ENCODE measurements at regions not wholly inside any gene's neighbourhood (a gene's known extent, or its start where the extent isn't known, plus 50 kb on each side); places are given as distances from the start of the nearest gene placed in this dataset.

DNA sequence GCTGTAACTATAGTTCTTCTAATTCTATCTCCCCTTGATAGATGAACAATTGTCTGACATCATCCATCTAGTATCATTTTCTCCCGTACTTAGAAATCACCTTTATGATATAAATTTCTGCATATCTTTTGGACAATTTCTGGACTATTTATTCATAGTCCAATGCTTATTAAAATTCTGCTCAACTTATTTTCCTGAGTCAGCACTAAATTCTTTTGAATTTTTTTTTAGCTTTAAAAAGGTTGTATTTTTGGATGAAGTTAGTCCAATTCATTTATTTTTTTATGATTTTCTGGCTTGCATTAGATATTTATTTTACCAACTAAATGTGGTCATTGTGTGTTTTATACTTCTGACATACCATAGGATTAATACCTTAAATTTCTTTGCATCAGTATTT is 538.5 kb upstream of the DCC start:
- no peak overlapping the region for H4K8ac ChIP-seq (ENCODE audit: extremely low read depth, insufficient read depth, low read length)
- ChIA-PET POLR2A (ENCODE audit: partially characterized antibody) (no interaction called here), CTCF (ENCODE audit: partially characterized antibody) (no interaction called here)
- no peaks in the 10 kb centered on the region for H3K27me3 ChIP-seq (replicated peaks in 1 of 4; ENCODE audit: control insufficient read depth in 3 of 4, extremely low read depth in 1 of 4, insufficient read depth in 3 of 4, low read length in 3 of 4)
- no peak overlapping the region for H2BK20ac ChIP-seq (ENCODE audit: low read length)
- H3K79me1 ChIP-seq (ENCODE audit: low read depth, low read length): no peaks in the 10 kb centered on the region
- 96% methylated on average over 1 of the region's 1 CpG; no CpG with 5 or more reads in 1 of the 2 experiments for WGBS, 2 experiments (ENCODE audit: extremely low coverage in 1 of 2, insufficient coverage in 1 of 2, insufficient read length in 1 of 2, insufficient replicate concordance in 2 of 2, low coverage in 1 of 2, low lambda C conversion rate in 2 of 2, missing lambda C conversion rate in 1 of 2)
- H3K56ac ChIP-seq (replicated peaks; ENCODE audit: insufficient read length, low read depth, low read length): no peak overlapping the region
- H2BK15ac ChIP-seq (ENCODE audit: low read length): no peak overlapping the region
- H3K9ac ChIP-seq (replicated peaks in 1 of 4; ENCODE audit: extremely low read depth in 1 of 4, low read depth in 3 of 4, low read length in 3 of 4): no peak overlapping the region
- H3K4me3 ChIP-seq (ENCODE audit: extremely low read depth in 1 of 4, insufficient read depth in 2 of 4, low read depth in 3 of 4, low read length in 4 of 4): no peak overlapping the region
- no peaks in the 10 kb centered on the region for H3K23me2 ChIP-seq (ENCODE audit: low read depth, low read length)
- no peak overlapping the region for H4K91ac ChIP-seq (replicated peaks; ENCODE audit: insufficient read length, low read length)
- no peak overlapping the region for H3K23ac ChIP-seq (ENCODE audit: insufficient read length)
- H3K79me2 ChIP-seq (ENCODE audit: control insufficient read depth in 1 of 2, insufficient read depth in 2 of 2, low read length in 2 of 2): no peaks in the 10 kb centered on the region
- H3K27ac ChIP-seq (ENCODE audit: low read depth, low read length): no peak overlapping the region
- H2BK5ac ChIP-seq (ENCODE audit: low read depth, low read length): no peak overlapping the region
- no peak overlapping the region for H2BK12ac ChIP-seq (ENCODE audit: low read depth, low read length)
- no peak overlapping the region for H2AK5ac ChIP-seq (ENCODE audit: low read depth, low read length)
- H3K36me3 ChIP-seq (ENCODE audit: control insufficient read depth in 2 of 4, insufficient read depth in 4 of 4, low read length in 3 of 4): no peaks in the 10 kb centered on the region
- DNase-seq (ENCODE audit: low read depth in 1 of 2, low spot score in 2 of 2): no peak
- FAIRE-seq: no peak
- no peak overlapping the region for H4K5ac ChIP-seq (ENCODE audit: insufficient read length, low read depth, low read length)
- no peaks in the 10 kb centered on the region for H3K4me1 ChIP-seq (replicated peaks in 1 of 4; ENCODE audit: control insufficient read depth in 3 of 4, insufficient read depth in 4 of 4, low read length in 3 of 4)
- TF ChIP-seq GABPA (IDR thresholded peaks at IDR 0.05; ENCODE audit: borderline replicate concordance, insufficient read depth, low read length) (no peak), MAFK (IDR thresholded peaks at IDR 0.05; ENCODE audit: low read depth, low read length) (peak; percentile 78; the same call in 1 of the 2 replicates)
- H3K9me3 ChIP-seq (ENCODE audit: insufficient read depth in 2 of 2, low read depth in 1 of 2, low read length in 1 of 2): no peaks in the 10 kb centered on the region
- H3K4me2 ChIP-seq (ENCODE audit: insufficient read depth in 1 of 2, low read depth in 2 of 2, low read length in 2 of 2): no peak overlapping the region
- no peak overlapping the region for H3K14ac ChIP-seq (ENCODE audit: insufficient read length)
- no peak overlapping the region for H3K18ac ChIP-seq (ENCODE audit: extremely low read depth, low read length)
- no peak overlapping the region for H3K4ac ChIP-seq (replicated peaks; ENCODE audit: insufficient read length, low read depth, low read length)
- no peak overlapping the region for H2BK120ac ChIP-seq (replicated peaks; ENCODE audit: low read depth, low read length)
- no peaks in the 10 kb centered on the region for H4K20me1 ChIP-seq (replicated peaks in 1 of 2; ENCODE audit: control insufficient read depth in 1 of 2, insufficient read depth in 2 of 2, low read length in 2 of 2)
- no peak overlapping the region for H2AFZ ChIP-seq (ENCODE audit: low read length)
